HG03103 (cell line): ENCODE measurements at regions not wholly inside any gene's neighbourhood (a gene's known extent, or its start where the extent isn't known, plus 50 kb on each side); places are given as distances from the start of the nearest gene placed in this dataset.

Experiments
- ATAC-seq: cut with Tn5 transposase; IDR thresholded peaks from one replicate; pipeline ENCODE4 v1.9.1; 2021; ENCODE audit warnings: low read depth; ENCODE audit not compliant: unreplicated experiment

- ATAC-seq: no peak
Measured at GRCh38 chr7:110071192-110071591, 1019.7 kb upstream of the LRRN3 start.

GRCh38 chr7:110075450-110075849, 1015.5 kb upstream of the LRRN3 start:
- ATAC-seq: no peak

GRCh38 chr7:110076194-110076593, 1014.7 kb upstream of the LRRN3 start:
- no peak for ATAC-seq

- ATAC-seq: no peak
Measured at GRCh38 chr7:110084181-110084807, 1006.6 kb upstream of the LRRN3 start.

- ATAC-seq: no peak
Measured at GRCh38 chr7:110090110-110090820, 1000.7 kb upstream of the LRRN3 start.

DNA sequence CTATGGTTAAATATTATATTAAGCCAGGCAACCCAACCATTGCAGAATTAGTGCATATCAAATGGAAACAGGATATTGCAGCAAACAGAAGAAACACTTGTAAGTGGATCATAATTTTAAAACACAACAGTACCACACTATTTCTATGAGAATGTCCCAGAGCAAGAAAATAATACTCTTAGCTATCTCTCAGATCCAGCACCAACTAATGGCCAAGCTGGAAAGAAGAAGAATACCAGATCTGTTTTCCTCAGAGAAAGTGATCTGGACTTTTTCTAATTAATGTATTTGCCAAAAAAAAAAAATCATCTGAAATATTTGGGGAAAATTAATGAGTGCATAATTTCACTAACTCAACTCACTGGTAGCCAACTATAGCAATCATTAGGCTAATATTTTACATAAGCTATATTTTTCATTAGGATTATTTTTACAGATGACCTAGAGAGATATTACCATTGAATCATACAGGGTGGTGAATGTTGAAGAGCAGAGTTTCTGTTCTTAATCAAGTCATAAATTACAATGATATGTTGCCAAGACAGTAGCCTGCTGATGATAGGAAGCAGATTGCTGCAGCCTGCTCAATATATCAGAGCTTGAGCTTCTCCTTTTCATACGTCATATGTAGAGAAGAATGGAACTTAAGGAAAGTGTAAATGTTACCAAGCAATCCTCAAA, 995.4 kb upstream of the LRRN3 start:
- ATAC-seq: no peak

DNA sequence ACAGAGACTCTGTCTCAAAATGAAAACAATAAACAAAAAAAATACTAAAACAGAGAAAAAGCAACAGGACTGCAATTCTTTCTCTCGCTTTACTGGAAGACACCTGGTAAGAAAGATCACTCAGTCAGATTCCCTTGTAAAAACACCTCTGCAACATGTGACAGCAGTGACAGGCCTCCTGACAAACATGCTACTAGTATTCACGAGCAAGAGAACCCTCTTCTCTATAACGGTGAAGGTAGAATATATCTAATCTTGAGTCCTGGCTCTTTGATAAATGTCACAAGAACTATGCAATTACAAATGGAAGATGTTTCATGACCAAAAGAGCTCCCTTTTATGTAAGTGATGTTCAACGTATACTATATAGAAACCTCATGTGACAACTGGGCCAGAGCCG, 986.7 kb upstream of the LRRN3 start:
- ATAC-seq: no peak

DNA sequence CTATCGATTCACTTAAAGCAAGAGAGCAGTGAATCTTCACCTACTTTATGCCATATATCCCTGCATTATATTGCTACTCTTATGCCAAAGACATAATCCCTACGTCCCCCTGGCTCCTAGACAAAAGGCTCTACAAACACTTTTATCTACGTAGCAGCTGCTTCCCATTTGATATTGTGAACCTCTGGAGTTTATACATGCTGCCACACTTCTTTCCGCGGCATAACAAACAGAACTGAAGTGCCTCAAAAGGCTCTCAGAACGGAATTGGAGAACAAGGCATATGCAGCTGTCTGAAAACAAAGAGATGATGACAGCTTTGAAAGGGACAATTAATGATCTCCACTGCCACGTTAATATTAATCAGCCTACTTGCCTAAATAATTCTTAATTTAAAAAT, 985.6 kb upstream of the LRRN3 start:
- ATAC-seq: no peak

DNA sequence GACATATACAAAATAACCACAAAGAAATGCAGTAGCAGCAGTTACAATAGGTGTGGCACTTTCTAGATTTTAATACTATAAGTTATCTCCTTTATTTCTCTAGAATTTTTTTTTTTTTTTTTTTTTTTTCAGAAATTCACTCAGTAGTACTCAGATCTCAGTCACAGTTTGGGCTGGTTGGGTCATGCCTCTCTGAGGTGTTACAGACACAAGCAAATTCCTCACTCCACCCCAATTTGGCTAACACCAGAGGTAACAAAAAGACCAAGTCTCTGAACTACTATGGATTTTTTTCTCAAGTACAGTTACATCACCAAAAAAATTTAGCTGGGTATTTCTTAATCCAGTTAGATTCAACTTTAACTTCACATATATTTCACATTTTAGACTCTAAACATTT, 985.1 kb upstream of the LRRN3 start:
- ATAC-seq: no peak

DNA sequence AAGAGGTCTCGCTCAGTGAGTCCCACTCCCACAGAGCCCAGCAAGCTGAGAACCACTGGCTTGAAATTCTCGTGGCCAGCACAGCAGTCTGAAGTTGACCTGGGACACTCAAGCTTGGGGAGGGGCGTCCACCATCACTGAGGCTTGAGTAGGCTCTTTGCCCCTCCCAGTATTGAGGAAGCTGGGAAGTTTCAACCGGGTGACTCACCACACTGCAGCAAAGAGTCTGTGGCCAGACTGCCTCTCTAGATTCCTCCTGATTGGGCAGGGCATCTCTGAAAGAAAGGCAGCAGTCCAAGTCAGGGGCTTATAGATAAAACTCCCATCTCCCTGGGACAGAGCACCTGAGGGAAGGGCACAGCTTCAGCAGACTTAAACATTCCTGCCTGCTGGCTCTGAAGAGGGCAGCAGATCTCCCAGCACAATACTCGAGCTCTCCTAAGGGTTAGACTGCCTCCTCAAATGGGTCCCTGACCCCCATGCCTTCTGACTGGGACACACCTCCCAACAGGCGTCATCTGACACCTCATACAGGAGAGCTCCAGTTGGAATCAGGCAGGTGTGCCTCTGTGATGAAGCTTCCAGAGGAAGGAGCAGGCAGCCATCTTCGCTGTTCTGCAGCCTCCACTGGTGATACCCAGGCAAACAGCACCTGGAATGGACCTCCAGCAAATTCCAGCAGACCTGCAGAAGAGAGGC, 970.9 kb upstream of the LRRN3 start:
- no peak for ATAC-seq

- ATAC-seq: no peak
Measured at GRCh38 chr7:110129159-110129558, 961.8 kb upstream of the LRRN3 start.

DNA sequence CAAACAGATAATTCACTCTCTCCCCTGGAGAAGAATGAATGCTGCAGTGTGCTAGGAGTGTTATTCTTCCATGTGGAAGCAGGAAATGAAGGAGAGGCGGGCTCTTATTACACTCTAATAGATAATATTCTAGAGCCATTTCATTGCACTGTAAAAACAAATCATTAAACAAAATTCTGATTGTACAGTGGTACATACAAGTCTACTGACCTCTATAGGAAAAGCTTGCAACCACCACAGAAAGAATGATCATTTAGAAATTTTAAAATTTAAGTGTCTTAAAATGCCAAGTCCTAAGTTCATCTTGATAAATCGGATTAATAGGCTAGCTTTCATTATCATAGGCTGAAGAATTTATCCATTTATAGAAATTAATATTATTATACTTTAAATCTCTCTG, 960.3 kb upstream of the LRRN3 start:
- ATAC-seq: no peak

GRCh38 chr7:110131344-110131743, 959.6 kb upstream of the LRRN3 start:
- ATAC-seq: no peak

DNA sequence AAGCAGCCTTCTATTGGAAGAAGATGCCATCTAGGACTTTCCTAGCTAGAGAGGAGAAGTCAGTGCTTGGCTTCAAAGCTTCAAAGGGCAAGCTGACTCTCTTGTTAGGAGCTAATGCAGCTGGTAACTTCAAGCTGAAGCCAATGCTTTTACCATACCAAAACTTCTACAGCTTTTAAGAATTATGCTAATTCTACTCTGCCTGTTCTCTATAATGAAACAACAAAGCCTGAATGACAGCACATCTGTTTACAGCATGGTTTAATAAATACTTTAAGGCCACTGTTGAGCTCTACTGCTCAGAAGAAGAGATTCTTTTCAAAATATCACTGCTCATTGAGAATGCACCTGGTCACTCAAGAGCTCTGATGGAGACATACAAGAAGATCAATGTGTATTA, 951.9 kb upstream of the LRRN3 start:
- ATAC-seq: no peak

GRCh38 chr7:110142939-110143526, 947.9 kb upstream of the LRRN3 start:
- no peak for ATAC-seq

- no peak for ATAC-seq
Measured at GRCh38 chr7:110144599-110144998, 946.3 kb upstream of the LRRN3 start.

DNA sequence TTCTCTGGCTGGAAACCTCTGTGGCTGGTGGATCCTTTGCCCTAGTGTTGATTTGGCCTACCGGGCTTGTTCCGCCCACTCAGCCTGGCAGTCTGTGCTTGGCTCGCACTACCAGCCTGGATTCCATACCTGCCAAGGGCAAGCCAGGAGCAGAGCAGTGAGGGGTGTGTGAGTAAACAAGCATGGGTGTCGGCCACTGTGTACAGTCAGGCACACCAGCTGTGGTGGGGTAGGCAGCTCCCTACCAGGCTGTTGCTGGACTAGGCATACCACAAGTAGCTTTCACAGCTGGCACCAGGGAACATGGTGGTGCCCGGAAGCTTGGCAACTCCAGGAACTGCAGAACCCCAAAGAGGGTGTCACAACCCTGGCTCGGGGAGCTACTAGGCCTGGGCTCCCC, 942.9 kb upstream of the LRRN3 start:
- ATAC-seq: no peak

DNA sequence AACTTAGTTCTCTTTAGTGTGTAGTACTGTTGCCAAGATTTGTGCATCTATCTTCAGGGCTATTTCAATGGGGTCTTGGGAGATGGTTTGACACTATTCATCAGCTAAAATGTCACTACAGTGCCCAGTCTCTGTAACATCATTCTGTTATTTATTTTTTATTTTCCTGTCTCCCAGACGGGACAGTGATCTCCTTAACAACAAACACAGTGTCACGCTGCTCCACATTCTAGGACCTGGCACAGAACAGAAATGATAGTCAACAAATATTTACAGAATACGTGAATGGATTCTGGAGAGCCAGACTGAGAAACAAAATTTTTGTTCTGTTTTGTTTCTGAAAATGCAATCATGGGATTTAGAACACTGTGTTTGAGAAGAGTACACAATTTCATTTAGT, 937.7 kb upstream of the LRRN3 start:
- no peak for ATAC-seq

DNA sequence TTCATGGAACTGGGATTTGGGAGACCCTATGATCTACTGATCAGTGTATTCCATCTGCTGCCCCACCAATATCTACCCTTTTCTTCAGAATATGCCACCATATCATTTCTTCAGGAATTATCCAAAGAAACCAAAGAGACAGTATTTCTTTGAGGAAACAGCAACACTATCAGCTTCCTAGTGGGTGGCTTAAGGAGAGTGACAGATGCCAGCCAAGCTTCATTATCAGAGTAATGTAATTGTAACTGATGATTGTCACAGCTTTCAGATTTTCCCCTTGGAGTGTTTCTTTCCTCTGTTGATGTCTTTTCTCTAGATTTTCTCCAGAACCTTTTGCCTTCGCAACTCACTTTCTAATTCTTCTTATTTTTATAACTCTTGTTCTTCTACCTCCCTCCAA, 934.4 kb upstream of the LRRN3 start:
- no peak for ATAC-seq

DNA sequence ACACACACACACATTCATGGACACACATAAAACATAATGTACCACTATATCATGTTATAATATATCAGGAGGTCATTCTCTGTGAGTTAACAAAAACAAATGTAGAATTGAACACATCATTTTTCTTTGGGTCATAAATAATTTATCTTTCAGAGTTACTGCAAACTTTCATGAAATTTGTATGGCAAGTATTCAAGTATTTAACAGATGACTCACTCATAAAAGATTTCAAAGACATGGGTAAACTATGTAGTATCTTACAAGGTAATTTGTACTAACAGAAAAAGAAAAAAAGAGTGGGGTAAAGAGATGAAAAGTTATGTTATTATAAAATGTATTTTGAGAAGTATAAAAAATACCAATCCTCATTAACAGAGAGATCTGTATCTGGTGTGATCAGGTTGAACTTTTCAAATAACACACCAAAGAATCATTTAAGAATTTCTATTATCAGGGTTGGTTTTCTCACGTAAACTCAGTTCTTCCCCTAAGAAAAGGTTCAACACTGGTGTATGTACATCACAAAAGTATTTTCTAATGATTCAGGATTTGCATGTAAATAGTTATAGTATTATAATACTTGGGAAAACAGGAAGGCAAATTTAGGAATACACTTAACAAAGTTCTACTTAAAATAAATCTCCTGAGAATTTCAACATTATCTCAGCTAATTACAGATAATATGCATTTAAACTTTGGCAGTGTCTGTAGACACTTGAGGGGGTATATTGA, 933.1 kb upstream of the LRRN3 start:
- no peak for ATAC-seq
